B cell (primary cell): ENCODE measurements at regions not wholly inside any gene's neighbourhood (a gene's known extent, or its start where the extent isn't known, plus 50 kb on each side); places are given as distances from the start of the nearest gene placed in this dataset.

ENCODE experiments used
- ATAC-seq: fragments of 200-7000 bp; cut with Tn5 transposase; one replicate; pipeline ENCODE4 v1.10.0; 2021; ENCODE audit warnings: low read depth, mild to moderate bottlenecking, moderate number of reproducible peaks, moderate library complexity
- CTCF ChIA-PET: fragments of 350-600 bp; sonication (Branson Sonifier 250); formaldehyde crosslinking; loops from one replicate; lab custom pipeline; 2021; ENCODE audit warnings: antibody characterized with exemption, inconsistent platforms; lab: Charles Lee
- POLR2A ChIA-PET: fragments of 350-600 bp; sonication (Branson Sonifier 250); formaldehyde crosslinking; loops from one replicate; lab custom pipeline; 2021; ENCODE audit warnings: antibody characterized with exemption; lab: Charles Lee
- DNase-seq: peaks from one replicate; pipeline ENCODE4 v3.0.0; 2013
- H2AFZ ChIP-seq: 2 replicates; pipeline ENCODE4 v1.6.1; 2012; ENCODE audit warnings: mild to moderate bottlenecking, low read depth, low read length; ENCODE audit not compliant: insufficient read depth, poor library complexity, severe bottlenecking
- H3K27ac ChIP-seq, 2 donors: 1 replicate in 1 of 2; 2 replicates in 1 of 2; pipeline ENCODE4 v1.5.1; 2012 to 2013; ENCODE audit warnings: low read length in 2 of 2, mild to moderate bottlenecking in 2 of 2, moderate library complexity in 1 of 2
- H3K27me3 ChIP-seq, 4 experiments: fragments of 200-600 bp in 1 of 4; sonication (generic) in 1 of 4; replicated peaks in 1 of 4; 1 replicate in 2 of 4; 2 replicates in 2 of 4; pipeline versions ENCODE4 v1.6.1 to v1.7.0; 2013 to 2016; ENCODE audit warnings: low read length in 3 of 4, mild to moderate bottlenecking in 2 of 4, mixed read lengths in 1 of 4, moderate library complexity in 1 of 4; ENCODE audit not compliant: insufficient read depth in 4 of 4, control insufficient read depth in 3 of 4; ENCODE audit errors: control extremely low read depth in 1 of 4
- H3K36me3 ChIP-seq, 2 experiments: replicated peaks in 1 of 2; 1 replicate in 1 of 2; 2 replicates in 1 of 2; pipeline versions ENCODE4 v1.6.1 to v1.7.1; 2013; ENCODE audit warnings: low read length in 1 of 2; ENCODE audit not compliant: insufficient read depth in 2 of 2, control insufficient read depth in 1 of 2; ENCODE audit errors: control extremely low read depth in 1 of 2, extremely low read depth in 1 of 2
- H3K4me1 ChIP-seq, 2 donors: fragments of 200-600 bp in 1 of 2; sonication (generic) in 1 of 2; 1 replicate in 1 of 2; 2 replicates in 1 of 2; pipeline versions ENCODE4 v1.5.1 to v1.6.1; 2013 to 2017; ENCODE audit warnings: low read length in 2 of 2; ENCODE audit not compliant: control insufficient read depth in 2 of 2, insufficient read depth in 2 of 2
- H3K4me2 ChIP-seq: replicated peaks from 2 replicates; pipeline ENCODE3; 2012; ENCODE audit warnings: mild to moderate bottlenecking, low read depth, low read length; ENCODE audit not compliant: poor library complexity, severe bottlenecking
- H3K4me3 ChIP-seq, 5 experiments: fragments of 200-600 bp in 1 of 5; sonication (generic) in 1 of 5; 1 replicate in 3 of 5; 2 replicates in 2 of 5; pipeline versions ENCODE4 v1.5.1 to v1.7.0; 2011 to 2016; ENCODE audit warnings: low read length in 4 of 5, mild to moderate bottlenecking in 4 of 5, low read depth in 2 of 5, control low read depth in 1 of 5, moderate library complexity in 1 of 5; ENCODE audit not compliant: insufficient read depth in 1 of 5; ENCODE audit errors: control extremely low read depth in 1 of 5, extremely low read depth in 1 of 5
- H3K79me2 ChIP-seq: fragments of 200-600 bp; sonication (generic); one replicate; pipeline ENCODE4 v1.6.0; 2016; ENCODE audit warnings: low read length; ENCODE audit not compliant: control insufficient read depth, insufficient read depth
- H3K9ac ChIP-seq: fragments of 200-600 bp; sonication (generic); 2 replicates; pipeline ENCODE4 v1.6.1; 2017; ENCODE audit warnings: mild to moderate bottlenecking, low read length, moderate library complexity
- H3K9me3 ChIP-seq, 3 donors: one replicate each; pipeline versions ENCODE4 v1.6.1 to v1.7.1; 2013; ENCODE audit warnings: low read length in 2 of 3; ENCODE audit not compliant: control insufficient read depth in 2 of 3, insufficient read depth in 1 of 3; ENCODE audit errors: control extremely low read depth in 1 of 3
- H4K20me1 ChIP-seq: 2 replicates; pipeline ENCODE4 v1.6.0; 2012; ENCODE audit warnings: mild to moderate bottlenecking, low read length; ENCODE audit not compliant: insufficient read depth, control insufficient read depth, poor library complexity, severe bottlenecking
- H3K27ac Mint-ChIP-seq: one replicate; pipeline ENCODE4 v1.8.0; 2021; ENCODE audit warnings: mixed read lengths
- H3K27me3 Mint-ChIP-seq: one replicate; pipeline ENCODE4 v1.8.0; 2021; ENCODE audit warnings: mixed read lengths
- H3K4me1 Mint-ChIP-seq: one replicate; pipeline ENCODE4 v1.8.0; 2021; ENCODE audit warnings: mixed read lengths
- H3K4me3 Mint-ChIP-seq: one replicate; pipeline ENCODE4 v1.8.0; 2021; ENCODE audit warnings: mixed read lengths
- H3K9me3 Mint-ChIP-seq: one replicate; pipeline ENCODE4 v1.8.0; 2022; ENCODE audit warnings: mixed read lengths; ENCODE audit not compliant: insufficient read depth
- EZH2 ChIP-seq: IDR thresholded peaks from 2 replicates; pipeline ENCODE4 v1.6.1; 2012; ENCODE audit warnings: borderline replicate concordance, low read depth, mild to moderate bottlenecking, moderate library complexity, low read length; ENCODE audit not compliant: insufficient read depth, poor library complexity, severe bottlenecking
- WGBS: methylation state at CpG from one replicate; pipeline ENCODE4 v1.1.5; 2013; ENCODE audit warnings: missing lambda C conversion rate; ENCODE audit not compliant: insufficient coverage; 5-methylcytosine and 5-hydroxymethylcytosine counted together
- intact Hi-C: fragments of 100-400 bp; cut with micrococcal nuclease; formaldehyde crosslinking; loops from one replicate; pipeline ENCODE4 v1.10.0; 2022
- TF ChIP-seq, protein P1 (sequence below): fragments of 200-600 bp; IDR thresholded peaks from one replicate; pipeline ENCODE4 v1.8.0; 2022; ENCODE audit warnings: antibody characterized with exemption, mild to moderate bottlenecking

- DNase-seq, result no peak
- Histone ChIP-seq H3K9me3 (no peaks in the 10 kb centered on the region), H3K4me3 (no peak overlapping the region), H3K36me3 (no peaks in the 10 kb centered on the region), H4K20me1 (no peaks in the 10 kb centered on the region), H3K4me1 (no peaks in the 10 kb centered on the region), H3K27me3 (peaks cover 0 to 5% (median 1%) of the 10 kb centered on the region in 4 experiments), H3K79me2 (no peaks in the 10 kb centered on the region), H3K27ac (no peak overlapping the region), H3K9ac (no peak overlapping the region), H2AFZ (no peak overlapping the region), H3K4me2 (no peak overlapping the region)
- H3K9me3 Mint-ChIP-seq, result no peaks in the 10 kb centered on the region
- CTCF ChIA-PET, result no interaction called here
- TF ChIP-seq, protein P1, sequence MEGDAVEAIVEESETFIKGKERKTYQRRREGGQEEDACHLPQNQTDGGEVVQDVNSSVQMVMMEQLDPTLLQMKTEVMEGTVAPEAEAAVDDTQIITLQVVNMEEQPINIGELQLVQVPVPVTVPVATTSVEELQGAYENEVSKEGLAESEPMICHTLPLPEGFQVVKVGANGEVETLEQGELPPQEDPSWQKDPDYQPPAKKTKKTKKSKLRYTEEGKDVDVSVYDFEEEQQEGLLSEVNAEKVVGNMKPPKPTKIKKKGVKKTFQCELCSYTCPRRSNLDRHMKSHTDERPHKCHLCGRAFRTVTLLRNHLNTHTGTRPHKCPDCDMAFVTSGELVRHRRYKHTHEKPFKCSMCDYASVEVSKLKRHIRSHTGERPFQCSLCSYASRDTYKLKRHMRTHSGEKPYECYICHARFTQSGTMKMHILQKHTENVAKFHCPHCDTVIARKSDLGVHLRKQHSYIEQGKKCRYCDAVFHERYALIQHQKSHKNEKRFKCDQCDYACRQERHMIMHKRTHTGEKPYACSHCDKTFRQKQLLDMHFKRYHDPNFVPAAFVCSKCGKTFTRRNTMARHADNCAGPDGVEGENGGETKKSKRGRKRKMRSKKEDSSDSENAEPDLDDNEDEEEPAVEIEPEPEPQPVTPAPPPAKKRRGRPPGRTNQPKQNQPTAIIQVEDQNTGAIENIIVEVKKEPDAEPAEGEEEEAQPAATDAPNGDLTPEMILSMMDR, result no peak
- no peak for TF ChIP-seq EZH2
- POLR2A ChIA-PET, result no interaction called here
- H3K27me3 Mint-ChIP-seq, result peaks cover 42% of the 10 kb centered on the region
- intact Hi-C loops, result no loop called here
- no peak overlapping the region for H3K4me3 Mint-ChIP-seq
- WGBS, result 80% methylated on average over 7 of the region's 11 CpGs
- no peaks in the 10 kb centered on the region for H3K4me1 Mint-ChIP-seq
- no peak overlapping the region for H3K27ac Mint-ChIP-seq
- ATAC-seq, result no peak
Observed at GRCh38 chr5:133687212-133688061, 75.1 kb upstream of the FSTL4 start.

DNA sequence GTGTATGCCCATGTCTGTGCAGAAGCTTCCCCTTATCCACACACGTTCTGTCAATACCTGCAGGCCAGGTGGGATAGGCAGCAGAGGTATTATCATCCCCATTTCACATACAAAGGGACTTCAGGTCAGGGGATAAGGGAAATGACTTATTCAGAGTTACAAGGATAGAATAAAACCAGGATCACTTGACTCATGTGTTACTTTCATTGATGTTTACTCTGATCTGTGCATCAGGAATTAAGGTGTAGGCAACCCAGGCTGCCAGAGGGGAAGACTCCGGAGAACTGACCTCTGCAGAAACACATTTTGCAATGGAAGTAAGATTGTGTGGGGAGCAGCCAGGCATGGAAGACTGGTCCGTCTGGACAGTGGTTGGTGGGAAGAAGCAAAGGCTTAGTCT, 74.2 kb upstream of the FSTL4 start:
- no peak overlapping the region for H3K27ac Mint-ChIP-seq

More for the DNA sequence above, 74.2 kb upstream of the FSTL4 start:
- Mint-ChIP-seq H3K27me3 (peaks cover 42% of the 10 kb centered on the region), H3K4me1 (peaks cover 3% of the 10 kb centered on the region), H3K4me3 (no peak overlapping the region), H3K9me3 (no peaks in the 10 kb centered on the region)
- Histone ChIP-seq H3K9me3 (no peaks in the 10 kb centered on the region), H3K36me3 (no peaks in the 10 kb centered on the region), H3K27ac (no peak overlapping the region), H3K4me1 (peaks cover 4 to 7% of the 10 kb centered on the region in 2 donors), H3K9ac (no peak overlapping the region), H3K79me2 (no peaks in the 10 kb centered on the region), H2AFZ (no peak overlapping the region), H3K4me3 (no peak overlapping the region), H3K4me2 (no peak overlapping the region), H3K27me3 (peaks cover 0 to 5% (median 1%) of the 10 kb centered on the region in 4 experiments), H4K20me1 (no peaks in the 10 kb centered on the region)
- ATAC-seq (no peak), DNase-seq (no peak)
- intact Hi-C loops, result no loop called here
- 100% methylated on average over 1 of the region's 3 CpGs for WGBS
- TF ChIP-seq EZH2, result no peak
- TF ChIP-seq, protein P1, result no peak
- ChIA-PET CTCF (no interaction called here), POLR2A (no interaction called here)
